Heart left ventricle (tissue), 16 donors: ENCODE measurements at regions not wholly inside any gene's neighbourhood (a gene's known extent, or its start where the extent isn't known, plus 50 kb on each side); places are given as distances from the start of the nearest gene placed in this dataset.
A peak's percentile ranks its signal among the peaks of the same experiment; 100 is the strongest.

Source experiments
- ATAC-seq, 4 donors: fragments of 200-7000 bp; cut with Tn5 transposase; one replicate each; pipeline ENCODE4 v1.9.1; 2020 to 2022; ENCODE audit warnings: moderate library complexity in 4 of 4, mild to moderate bottlenecking in 3 of 4, moderate number of reproducible peaks in 1 of 4
- DNase-seq, 5 donors: peaks; one replicate each; pipeline ENCODE4 v3.0.0-alpha.2; 2020
- H3K27ac ChIP-seq, 12 donors: fragments of 200-600 bp; sonication (generic) in 4 of 12; one replicate each; pipeline versions ENCODE4 v1.5.0 to v1.8.0; 2016 to 2022; ENCODE audit warnings: mild to moderate bottlenecking in 2 of 12
- H3K27me3 ChIP-seq, 9 donors: fragments of 200-600 bp; sonication (generic) in 2 of 9; one replicate each; pipeline versions ENCODE4 v1.5.1 to v1.8.0; 2016 to 2022; ENCODE audit warnings: mild to moderate bottlenecking in 3 of 9
- H3K36me3 ChIP-seq, 9 donors: fragments of 200-600 bp; sonication (generic) in 2 of 9; one replicate each; pipeline versions ENCODE4 v1.5.0 to v1.8.0; 2018 to 2022; ENCODE audit warnings: mild to moderate bottlenecking in 2 of 9
- H3K4me1 ChIP-seq, 12 donors: fragments of 200-600 bp; sonication (generic) in 4 of 12; one replicate each; pipeline versions ENCODE4 v1.5.0 to v1.8.0; 2016 to 2022; ENCODE audit warnings: mild to moderate bottlenecking in 3 of 12
- H3K4me3 ChIP-seq, 12 donors: fragments of 200-600 bp; sonication (generic) in 4 of 12; one replicate each; pipeline versions ENCODE4 v1.5.0 to v1.8.0; 2017 to 2022; ENCODE audit warnings: mild to moderate bottlenecking in 9 of 12, moderate library complexity in 4 of 12
- H3K9me3 ChIP-seq, 12 donors: fragments of 200-600 bp; sonication (generic) in 4 of 12; one replicate each; pipeline versions ENCODE4 v1.5.0 to v1.8.0; 2016 to 2022; ENCODE audit warnings: mild to moderate bottlenecking in 1 of 12
- POLR2A ChIP-seq, 2 donors: fragments of 450-650 bp; IDR thresholded peaks; one replicate each; pipeline ENCODE4 v1.6.1; 2017; ENCODE audit warnings: antibody characterized with exemption in 2 of 2, mild to moderate bottlenecking in 2 of 2, moderate library complexity in 2 of 2
- WGBS, 4 donors: extraction: QIAGEN DNeasy Blood & Tissue Kit in 2 of 4; methylation state at CpG; one replicate each; pipeline versions ENCODE4 v1.1.5 to v1.1.7; 2013 to 2018; 5-methylcytosine and 5-hydroxymethylcytosine counted together
- intact Hi-C, 10 donors: fragments of 100-400 bp; cut with DNase I; formaldehyde crosslinking; loops; one replicate each; pipeline versions ENCODE4 v1.11.1 to v1.14.2; 2022
- TF ChIP-seq, protein P1 (sequence below), 12 donors: fragments of 200-600 bp; sonication (generic) in 4 of 12; IDR thresholded peaks; one replicate each; pipeline versions ENCODE4 v1.5.0 to v1.8.0; 2018 to 2022; ENCODE audit warnings: antibody characterized with exemption in 12 of 12, mild to moderate bottlenecking in 5 of 12
- donor health status: ischemic (EF 13 %, LVEDD 7.1; RV severe dilation, severe dysfunction).
- donor health status: healthy with polysubstance abuse.
- donor health status: DM: no; HTN: yes; CAD: no.
- donor health status: DM: no; HTN: no; CAD: no.
- donor health status: ischemic (EF 25% LVEDD 6.9; RV normal size, moderate dysfunction).
- donor health status: ischemic (EF 25% LVEDD 5.7; RV mildly dilated, moderate dysfunction).
- donor health status: healthy.
- donor health status: DM: yes; HTN: yes; CAD: no.
- donor health status: ischemic (EF 35%, LVEDD 5.7; RV mildly dilated, moderate dysfunction).
- donor health status: nonischemic (EF 11% LVEDD 7.7; RV severe dilation, severe dysfunction).
- donor health status: DM: yes; HTN: yes; CAD: no.
- donor health status: PGD.
- donor health status: ischemic (EF 29% LVEDD 5.4; RV normal size, mild dysfunction).
- donor health status: nonischemic (EF 23%, LVEDD 6.1; RV moderate dilation, normal function).

- intact Hi-C loops, result no loop called here
These were observed 162.0 kb downstream of the EFNB2 start for GRCh38 chr13:106373304-106373988.

GRCh38 chr13:106372199-106373155, 163.0 kb downstream of the EFNB2 start:
- Histone ChIP-seq H3K4me3 (no peak overlapping the region), H3K4me1 (peaks cover 0 to 10% (median 0%) of the 10 kb centered on the region in 12 donors), H3K36me3 (no peaks in the 10 kb centered on the region), H3K27ac (peak overlapping the region in 1 of 12 donors; percentile 27), H3K27me3 (no peaks in the 10 kb centered on the region), H3K9me3 (no peaks in the 10 kb centered on the region)
- TF ChIP-seq POLR2A (IDR thresholded peaks at IDR 0.05), result no peak
- TF ChIP-seq, protein P1, sequence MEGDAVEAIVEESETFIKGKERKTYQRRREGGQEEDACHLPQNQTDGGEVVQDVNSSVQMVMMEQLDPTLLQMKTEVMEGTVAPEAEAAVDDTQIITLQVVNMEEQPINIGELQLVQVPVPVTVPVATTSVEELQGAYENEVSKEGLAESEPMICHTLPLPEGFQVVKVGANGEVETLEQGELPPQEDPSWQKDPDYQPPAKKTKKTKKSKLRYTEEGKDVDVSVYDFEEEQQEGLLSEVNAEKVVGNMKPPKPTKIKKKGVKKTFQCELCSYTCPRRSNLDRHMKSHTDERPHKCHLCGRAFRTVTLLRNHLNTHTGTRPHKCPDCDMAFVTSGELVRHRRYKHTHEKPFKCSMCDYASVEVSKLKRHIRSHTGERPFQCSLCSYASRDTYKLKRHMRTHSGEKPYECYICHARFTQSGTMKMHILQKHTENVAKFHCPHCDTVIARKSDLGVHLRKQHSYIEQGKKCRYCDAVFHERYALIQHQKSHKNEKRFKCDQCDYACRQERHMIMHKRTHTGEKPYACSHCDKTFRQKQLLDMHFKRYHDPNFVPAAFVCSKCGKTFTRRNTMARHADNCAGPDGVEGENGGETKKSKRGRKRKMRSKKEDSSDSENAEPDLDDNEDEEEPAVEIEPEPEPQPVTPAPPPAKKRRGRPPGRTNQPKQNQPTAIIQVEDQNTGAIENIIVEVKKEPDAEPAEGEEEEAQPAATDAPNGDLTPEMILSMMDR (IDR thresholded peaks at IDR 0.05), result no peak
- DNase-seq (no peak), ATAC-seq (no peak)
- 67 to 75% (median 72%) methylated on average over 7 of the region's 7 CpGs for WGBS, 4 donors
- intact Hi-C loops, result no loop called here

More at GRCh38 chr13:106373304-106373988, 162.0 kb downstream of the EFNB2 start:
- Histone ChIP-seq H3K27me3 (no peaks in the 10 kb centered on the region), H3K4me3 (no peak overlapping the region), H3K9me3 (no peaks in the 10 kb centered on the region), H3K4me1 (peaks cover 0 to 10% (median 0%) of the 10 kb centered on the region in 12 donors), H3K36me3 (no peaks in the 10 kb centered on the region), H3K27ac (peak overlapping the region in 1 of 12 donors; percentile 11)
- TF ChIP-seq POLR2A (IDR thresholded peaks at IDR 0.05), result no peak
- TF ChIP-seq, protein P1 (IDR thresholded peaks at IDR 0.05), result no peak
- DNase-seq, result no peak
- no peak for ATAC-seq
- 45 to 57% (median 52%) methylated on average over 7 of the region's 7 CpGs for WGBS, 4 donors

GRCh38 chr13:106371024-106371423, 164.4 kb downstream of the EFNB2 start:
- Histone ChIP-seq H3K4me3 (no peak overlapping the region), H3K27me3 (no peaks in the 10 kb centered on the region), H3K9me3 (no peaks in the 10 kb centered on the region), H3K4me1 (peaks cover 0 to 10% (median 0%) of the 10 kb centered on the region in 12 donors), H3K36me3 (no peaks in the 10 kb centered on the region), H3K27ac (no peak overlapping the region)
- WGBS, 4 donors, result 94 to 97% (median 95%) methylated on average over 5 of the region's 5 CpGs
- ATAC-seq (no peak), DNase-seq (no peak)
- TF ChIP-seq, protein P1 (IDR thresholded peaks at IDR 0.05), result no peak
- TF ChIP-seq POLR2A (IDR thresholded peaks at IDR 0.05), result no peak
- intact Hi-C loops, result no loop called here

DNA sequence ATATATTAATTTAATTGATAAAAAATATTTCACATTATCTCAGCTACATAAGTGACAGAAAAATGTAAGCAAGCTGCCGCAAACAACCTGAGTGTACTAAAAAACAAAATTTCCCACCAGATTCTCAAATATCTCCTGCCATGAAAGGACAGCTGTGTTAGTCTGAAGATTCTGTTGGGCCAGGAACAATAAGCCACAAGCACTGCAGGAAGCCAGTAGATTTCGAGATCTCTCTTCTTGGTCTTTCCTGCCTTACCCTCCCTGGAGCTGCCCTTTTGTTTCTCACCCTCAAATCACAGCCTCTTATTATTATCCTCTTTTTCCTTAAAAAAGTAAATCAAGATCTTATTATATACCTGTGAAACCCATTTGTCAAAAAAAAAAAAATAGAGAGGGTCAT, 165.6 kb downstream of the EFNB2 start:
- H3K27me3 ChIP-seq, result no peaks in the 10 kb centered on the region
- DNase-seq (no peak), ATAC-seq (no peak)
- H3K4me1 ChIP-seq, result peaks cover 0 to 10% (median 0%) of the 10 kb centered on the region in 12 donors
- no peak overlapping the region for H3K4me3 ChIP-seq
- intact Hi-C loops, result no loop called here
- 84 to 90% (median 86%) methylated on average over 2 of the region's 2 CpGs for WGBS, 4 donors
- H3K27ac ChIP-seq, result no peak overlapping the region
- no peaks in the 10 kb centered on the region for H3K36me3 ChIP-seq
- TF ChIP-seq, protein P1 (IDR thresholded peaks at IDR 0.05), result no peak
- TF ChIP-seq POLR2A (IDR thresholded peaks at IDR 0.05), result no peak
- H3K9me3 ChIP-seq, result peaks cover 0 to 4% (median 0%) of the 10 kb centered on the region in 12 donors
